ENCODE measurements at regions not wholly inside any gene's neighbourhood (a gene's known extent, or its start where the extent isn't known, plus 50 kb on each side); places are given as distances from the start of the nearest gene placed in this dataset.

DNA sequence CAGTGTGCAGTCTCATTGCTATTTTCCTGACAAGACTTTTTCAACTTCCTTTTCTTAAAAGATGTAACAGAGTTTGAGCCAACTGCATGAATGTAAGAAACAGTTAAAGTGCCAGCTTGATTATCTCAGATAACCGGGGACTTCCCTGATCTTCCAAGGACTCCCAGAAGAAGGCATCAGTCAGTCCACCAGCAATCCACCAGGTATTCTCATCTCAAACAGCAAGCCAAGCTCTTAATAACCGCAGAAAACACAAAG lies 350.1 kb downstream of the LIG4 start:
- no peak for DNase-seq (ENCODE audit: extremely low read depth, low read depth)
- no peak overlapping the region for H3K4me3 ChIP-seq (replicated peaks; ENCODE audit: low read depth, low read length)
- TF ChIP-seq CTCF (IDR thresholded peaks at IDR 0.05; ENCODE audit: low read depth, low read length, missing control alignments): no peak

DNA sequence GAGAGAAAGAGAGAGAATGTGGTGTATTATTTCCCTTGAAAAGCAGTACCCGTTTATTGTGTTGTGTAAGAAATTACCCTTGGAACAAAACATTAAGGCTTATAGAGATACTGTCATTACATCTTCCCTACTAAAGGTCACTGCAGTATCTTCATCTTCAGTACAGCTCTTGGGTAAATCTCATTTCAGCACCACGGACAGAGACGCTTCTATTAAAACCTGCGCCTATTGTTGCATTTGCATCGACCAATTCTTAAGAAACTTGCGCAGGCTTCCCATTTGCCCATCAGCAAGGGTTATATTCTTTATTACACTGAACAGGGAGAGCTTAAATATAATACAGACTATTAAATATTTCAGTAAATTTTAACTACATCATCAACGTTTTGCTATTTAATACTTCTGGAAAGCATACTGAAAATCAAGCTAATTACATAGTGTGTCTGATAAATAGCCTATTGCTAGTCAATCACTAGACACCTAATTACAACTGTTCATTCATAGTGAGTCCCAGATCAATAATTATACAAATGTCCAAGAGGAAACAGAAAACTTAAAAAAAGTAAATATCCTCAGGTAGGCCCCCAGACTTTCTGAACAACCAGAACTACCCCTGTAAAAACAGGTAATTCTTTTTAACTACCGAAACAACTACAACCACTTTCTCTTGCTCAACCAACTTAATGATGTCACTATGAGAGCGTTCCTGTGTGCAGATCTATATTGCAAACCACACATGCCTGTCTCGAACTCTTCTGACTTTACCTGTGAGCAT lies 350.6 kb downstream of the LIG4 start:
- TF ChIP-seq CTCF (IDR thresholded peaks at IDR 0.05; ENCODE audit: low read depth, low read length, missing control alignments): no peak
- no peak overlapping the region for H3K4me3 ChIP-seq (replicated peaks; ENCODE audit: low read depth, low read length)
- DNase-seq (ENCODE audit: extremely low read depth, low read depth): peak; percentile 6

DNA sequence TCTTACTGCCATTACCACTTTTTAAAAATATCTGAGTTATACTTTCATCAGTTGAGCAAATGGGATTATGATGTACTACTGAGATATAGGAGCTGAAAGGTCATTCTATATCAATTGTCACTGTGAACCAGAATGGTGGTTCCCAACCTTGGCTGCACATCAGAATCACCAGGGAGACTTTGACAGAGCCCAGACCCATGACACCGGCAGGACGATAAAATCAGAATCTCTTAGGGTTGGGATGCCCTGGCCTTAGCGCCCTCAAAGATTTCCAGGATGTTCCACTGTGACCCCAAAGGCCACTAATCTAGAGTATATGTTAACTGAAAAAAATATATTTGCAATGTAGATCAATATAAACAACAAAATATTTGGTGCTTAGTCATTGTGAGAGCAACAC lies 355.1 kb downstream of the LIG4 start:
- no peak for DNase-seq (ENCODE audit: extremely low read depth, low read depth)

GRCh38 chr13:107854880-107855279 lies 360.5 kb downstream of the LIG4 start:
- no peak overlapping the region for H3K4me3 ChIP-seq (replicated peaks; ENCODE audit: low read depth, low read length)
- no peak for DNase-seq (ENCODE audit: extremely low read depth, low read depth)
- TF ChIP-seq CTCF (IDR thresholded peaks at IDR 0.05; ENCODE audit: low read depth, low read length, missing control alignments): no peak

More for the DNA sequence above, 355.1 kb downstream of the LIG4 start:
- no peak overlapping the region for H3K4me3 ChIP-seq (replicated peaks; ENCODE audit: low read depth, low read length)
- TF ChIP-seq CTCF (IDR thresholded peaks at IDR 0.05; ENCODE audit: low read depth, low read length, missing control alignments): no peak

GRCh38 chr13:107852072-107852471 lies 363.3 kb downstream of the LIG4 start:
- no peak overlapping the region for H3K4me3 ChIP-seq (replicated peaks; ENCODE audit: low read depth, low read length)
- DNase-seq (ENCODE audit: extremely low read depth, low read depth): no peak
- no peak for TF ChIP-seq CTCF (IDR thresholded peaks at IDR 0.05; ENCODE audit: low read depth, low read length, missing control alignments)

DNA sequence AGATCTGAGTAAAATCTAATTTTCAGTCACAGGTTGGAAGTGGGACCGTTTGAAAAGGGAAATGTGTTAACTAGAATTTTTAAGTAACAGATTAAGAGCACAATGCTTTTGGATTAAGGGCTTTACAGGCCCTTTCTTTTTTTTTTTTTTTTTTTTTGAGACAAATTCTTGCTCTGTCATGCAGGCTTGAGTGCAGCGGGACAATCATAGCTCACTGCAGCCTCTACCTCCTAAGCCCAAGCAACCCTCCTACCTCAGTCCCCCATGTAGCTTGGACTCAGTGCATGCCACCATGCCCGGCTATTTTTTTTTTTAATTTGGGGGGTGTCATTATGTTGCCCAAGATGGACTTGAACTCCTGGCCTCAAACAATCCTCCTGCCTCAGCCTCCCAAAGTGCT lies 363.7 kb downstream of the LIG4 start:
- no peak for TF ChIP-seq CTCF (IDR thresholded peaks at IDR 0.05; ENCODE audit: low read depth, low read length, missing control alignments)
- no peak for DNase-seq (ENCODE audit: extremely low read depth, low read depth)
- no peak overlapping the region for H3K4me3 ChIP-seq (replicated peaks; ENCODE audit: low read depth, low read length)

GRCh38 chr13:107847406-107847805 lies 367.9 kb downstream of the LIG4 start:
- TF ChIP-seq CTCF (IDR thresholded peaks at IDR 0.05; ENCODE audit: low read depth, low read length, missing control alignments): no peak
- DNase-seq (ENCODE audit: extremely low read depth, low read depth): no peak
- no peak overlapping the region for H3K4me3 ChIP-seq (replicated peaks; ENCODE audit: low read depth, low read length)
